NCI-H460 (cell line): ENCODE measurements at regions not wholly inside any gene's neighbourhood (a gene's known extent, or its start where the extent isn't known, plus 50 kb on each side); places are given as distances from the start of the nearest gene placed in this dataset.

Source experiments
- DNase-seq: peaks from one replicate; pipeline ENCODE4 v3.0.0-alpha.2; 2016; ENCODE audit warnings: low read depth; ENCODE audit errors: extremely low read depth

DNA sequence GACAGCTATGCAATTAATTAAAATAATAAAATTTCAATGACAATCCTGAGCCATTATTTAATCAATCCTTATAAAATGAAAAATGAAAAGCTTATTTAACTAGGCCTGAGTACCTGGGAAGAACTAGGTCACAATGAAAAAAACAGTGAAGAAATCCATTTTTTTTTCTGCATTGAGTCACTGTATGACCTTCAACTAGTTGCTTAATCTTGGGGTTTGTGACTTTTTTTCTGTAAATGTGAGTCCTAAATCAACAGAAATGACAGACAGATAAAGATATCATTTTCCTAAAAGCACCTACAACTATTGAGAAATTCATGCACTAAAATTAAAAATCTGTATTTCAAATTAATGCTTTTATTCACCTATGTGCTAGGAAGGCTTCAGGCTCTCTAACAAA lies 96.8 kb downstream of the TMEM26 start:
- DNase-seq = no peak

GRCh38 chr10:61355211-61355610 lies 98.0 kb downstream of the TMEM26 start:
- no peak for DNase-seq

DNA sequence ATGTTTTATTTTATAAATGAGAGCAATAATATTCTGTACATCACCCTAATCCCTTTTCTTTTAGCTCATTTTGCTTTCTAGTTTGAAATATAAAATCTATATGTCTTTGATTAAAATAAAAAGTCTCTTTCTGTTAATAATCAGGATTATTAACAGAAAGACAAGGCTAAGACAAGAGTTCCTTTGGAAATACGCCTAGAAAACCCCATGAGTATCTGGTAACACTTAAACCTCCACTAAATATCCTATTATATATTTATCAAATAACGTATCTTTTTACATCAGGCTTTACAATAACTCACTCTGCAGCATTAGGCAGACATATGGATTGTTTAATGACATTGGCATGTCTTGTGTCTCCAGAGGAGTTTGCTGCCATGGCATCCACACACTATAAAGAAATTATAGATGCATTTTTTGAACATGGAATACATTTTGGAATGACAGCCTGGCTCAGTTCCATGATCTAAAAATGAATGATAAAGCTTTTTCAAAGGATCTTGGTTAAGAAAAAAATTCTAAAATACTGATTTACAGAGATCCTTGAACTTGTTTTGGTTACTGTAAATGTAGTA lies 98.7 kb downstream of the TMEM26 start:
- DNase-seq = no peak

GRCh38 chr10:61350794-61351193 lies 102.4 kb downstream of the TMEM26 start:
- DNase-seq = no peak

DNA sequence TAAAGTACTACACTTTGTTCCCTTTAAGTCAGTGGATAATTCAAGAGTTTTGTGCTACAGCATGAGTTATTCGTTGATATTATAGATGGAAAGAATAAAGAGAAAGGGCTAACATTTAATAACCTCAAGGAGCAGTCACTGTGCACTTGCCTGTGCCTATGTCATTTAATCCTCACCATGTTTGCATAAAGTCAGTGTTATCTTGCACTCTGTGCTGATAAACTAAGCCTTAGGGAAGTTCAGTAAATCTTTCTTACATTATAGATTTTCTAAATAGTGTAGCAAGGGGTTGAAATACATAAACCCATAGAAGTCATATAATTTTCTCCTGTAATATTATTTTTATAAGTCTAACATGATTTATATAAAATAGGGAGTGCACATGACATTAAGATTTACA lies 103.1 kb downstream of the TMEM26 start:
- DNase-seq = no peak

- no peak for DNase-seq
Observed at GRCh38 chr10:61346796-61347413, 106.3 kb downstream of the TMEM26 start.

DNA sequence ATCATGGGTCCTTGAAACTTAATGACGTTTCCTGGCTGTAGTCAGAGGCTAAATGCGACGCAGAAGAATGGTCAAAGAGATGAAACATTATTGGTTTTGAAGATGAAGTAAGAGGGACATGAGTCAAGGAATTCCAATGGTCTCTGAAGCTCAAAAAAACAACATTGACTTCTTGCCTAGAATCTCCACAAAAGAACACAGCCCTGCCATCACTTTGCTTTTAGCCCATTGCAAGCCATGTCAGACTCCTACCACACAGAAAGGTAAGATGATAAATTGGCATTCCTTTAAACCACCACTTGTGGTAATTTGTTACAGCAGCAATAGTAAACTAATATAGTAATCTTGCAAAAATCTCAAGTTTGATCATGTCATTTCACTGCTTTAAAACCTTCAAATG lies 109.4 kb downstream of the TMEM26 start:
- no peak for DNase-seq

DNA sequence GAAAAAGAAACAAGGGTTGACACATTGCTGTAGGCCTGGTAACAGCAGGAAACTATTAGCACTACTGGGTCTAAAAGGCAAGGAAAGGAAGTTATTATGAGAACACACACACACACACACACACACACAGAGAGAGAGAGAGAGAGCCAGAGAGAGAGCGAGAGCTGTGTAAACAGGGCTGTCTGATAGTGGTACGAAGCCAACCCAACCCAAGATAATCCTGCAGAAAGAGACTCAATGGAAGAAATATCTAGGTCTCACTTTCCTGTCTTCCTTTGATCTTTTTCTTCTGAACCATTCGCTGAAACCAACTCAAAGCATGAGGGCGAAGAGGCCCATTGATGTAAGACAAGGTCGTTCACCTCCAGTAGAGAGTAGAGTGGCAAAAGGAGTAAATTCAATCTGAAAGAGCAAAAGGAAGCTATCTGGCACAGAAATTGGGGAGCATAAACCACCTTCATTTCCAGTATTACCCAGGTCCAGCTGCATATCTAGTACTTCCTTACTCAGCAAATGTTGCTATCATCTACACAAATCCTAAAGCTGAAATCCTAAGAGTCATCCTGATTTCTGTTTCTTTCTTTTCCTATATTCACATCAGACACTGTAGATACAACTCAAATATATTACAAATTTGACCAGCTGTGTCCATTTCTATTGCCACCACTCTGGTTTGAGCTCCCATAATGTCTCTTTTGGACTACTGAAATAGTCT lies 110.2 kb downstream of the TMEM26 start:
- no peak for DNase-seq

GRCh38 chr10:61341008-61341407 lies 112.2 kb downstream of the TMEM26 start:
- DNase-seq = no peak

DNA sequence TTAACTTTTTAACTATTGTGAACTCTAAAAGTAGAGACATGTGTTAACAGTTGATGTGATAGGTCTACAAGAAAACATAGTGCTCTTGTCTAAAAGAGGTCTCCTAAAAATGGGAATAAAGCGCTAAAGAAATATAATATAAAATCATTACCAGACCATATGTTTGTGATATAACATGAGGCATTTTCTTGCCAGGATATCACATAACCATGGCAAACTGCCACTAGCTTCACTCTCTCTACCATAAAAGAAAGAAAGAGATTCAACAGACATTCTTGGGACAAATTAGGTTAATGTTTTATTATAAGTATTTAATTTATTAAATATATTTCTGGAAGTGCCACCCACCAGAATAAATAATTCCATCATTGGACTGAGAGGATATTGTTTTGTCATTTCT lies 115.0 kb downstream of the TMEM26 start:
- no peak for DNase-seq

DNA sequence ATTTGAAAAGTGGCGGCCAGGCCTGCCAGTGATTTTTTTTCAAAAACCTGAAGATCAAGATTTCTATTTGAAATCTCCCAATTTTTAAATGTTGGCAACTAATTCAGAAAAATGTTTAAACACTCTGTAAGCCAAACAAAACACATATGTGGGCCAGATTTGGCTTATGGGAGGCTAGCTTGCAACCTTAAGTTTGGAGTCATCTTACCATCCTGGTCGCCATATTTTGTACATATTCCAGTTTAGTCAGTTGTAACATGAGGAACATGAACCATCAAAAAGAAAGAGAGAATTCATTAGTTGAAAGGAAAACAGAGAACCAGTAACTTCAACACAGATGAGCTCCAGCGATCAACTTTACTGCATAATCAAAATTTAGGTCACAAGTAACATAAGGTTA lies 115.4 kb downstream of the TMEM26 start:
- DNase-seq = no peak

DNA sequence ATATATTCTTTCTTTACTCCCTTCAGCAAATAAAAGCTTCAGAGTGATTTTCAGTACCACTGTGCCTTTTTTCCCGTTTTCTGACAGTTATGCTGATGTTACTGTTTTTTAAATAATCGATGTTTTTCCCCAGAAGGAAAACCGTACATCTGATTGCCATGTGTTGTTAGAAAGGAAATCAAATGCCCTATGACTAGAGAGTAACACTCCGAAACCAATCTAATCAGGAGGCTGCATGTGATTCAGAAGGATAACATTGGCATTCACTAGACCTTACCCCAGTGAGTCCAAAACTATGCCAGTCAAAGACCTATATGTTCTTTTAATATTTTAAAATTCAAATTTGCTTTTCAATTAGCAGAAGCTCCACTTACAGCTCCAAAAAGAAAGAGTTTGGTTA lies 116.3 kb downstream of the TMEM26 start:
- no peak for DNase-seq

DNA sequence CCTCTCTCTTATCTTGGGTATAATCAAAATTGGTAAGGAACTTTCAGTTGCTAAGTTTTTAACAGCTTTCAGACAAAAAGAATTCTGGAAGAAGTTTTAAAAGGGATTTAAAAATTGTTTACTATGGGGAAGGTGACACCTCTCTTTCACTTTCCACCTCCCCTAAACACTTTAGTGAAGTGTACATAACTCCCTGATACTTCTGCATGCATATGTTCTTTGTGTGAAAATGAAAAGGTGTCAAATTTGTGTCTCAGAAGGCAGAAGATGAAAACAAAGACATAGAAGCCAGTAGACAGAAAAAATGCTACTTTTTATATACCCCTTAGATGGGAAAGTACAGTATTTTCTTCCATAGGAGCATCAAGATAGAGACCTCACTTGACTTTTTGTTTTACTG lies 117.8 kb downstream of the TMEM26 start:
- DNase-seq = no peak

DNA sequence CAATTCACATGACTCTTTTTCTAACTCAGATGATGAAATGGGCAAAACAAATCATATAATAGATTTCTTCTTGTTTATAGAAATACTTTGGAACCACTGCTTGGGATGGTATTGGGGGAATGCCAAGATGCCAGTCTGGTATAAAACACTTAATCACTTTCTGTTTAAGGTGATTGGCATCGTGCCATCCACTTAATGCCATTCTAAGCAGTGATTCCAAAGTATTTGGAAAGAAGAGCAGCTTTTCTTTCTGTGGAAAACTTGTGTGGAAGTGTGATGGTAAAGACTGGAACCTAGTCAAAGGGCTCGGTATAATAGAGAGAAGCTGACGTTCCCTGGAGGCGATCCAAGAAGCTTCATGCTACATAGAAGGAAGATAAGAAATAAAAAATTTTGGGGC lies 120.6 kb downstream of the TMEM26 start:
- DNase-seq = no peak

GRCh38 chr10:61330669-61331068 lies 122.5 kb downstream of the TMEM26 start:
- no peak for DNase-seq

- no peak for DNase-seq
Observed at GRCh38 chr10:61329854-61330253, 123.3 kb downstream of the TMEM26 start.

- no peak for DNase-seq
Observed at GRCh38 chr10:61325223-61325960, 127.8 kb downstream of the TMEM26 start.

DNA sequence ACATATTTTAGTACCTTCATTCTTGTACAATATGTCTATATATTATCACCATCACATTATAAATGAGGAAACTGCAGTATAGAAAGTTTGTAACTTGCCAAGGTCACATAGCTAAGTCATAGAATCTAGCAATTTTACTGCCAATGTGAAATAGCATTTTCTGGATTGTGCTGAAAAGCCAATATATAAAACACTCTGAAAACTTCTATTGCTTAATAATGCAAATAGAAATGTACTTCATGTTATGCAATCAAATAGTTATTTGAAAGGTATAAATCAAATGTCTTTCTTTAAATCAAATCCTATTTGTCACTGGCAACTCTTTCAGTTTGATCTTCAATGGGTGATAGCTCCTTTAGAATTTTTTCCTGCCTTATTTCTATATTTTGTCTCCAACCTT lies 129.5 kb downstream of the TMEM26 start:
- DNase-seq = no peak

- no peak for DNase-seq
Observed at GRCh38 chr10:61321041-61321857, 131.9 kb downstream of the TMEM26 start.

GRCh38 chr10:61320257-61320587 lies 133.0 kb downstream of the TMEM26 start:
- no peak for DNase-seq
